Fibroblast of villous mesenchyme (primary cell): ENCODE measurements at regions not wholly inside any gene's neighbourhood (a gene's known extent, or its start where the extent isn't known, plus 50 kb on each side); places are given as distances from the start of the nearest gene placed in this dataset.
"Not testable (repeated sequence)": the region's sequence is repeated elsewhere in the genome, so short reads cannot be mapped to it uniquely, and the experiment has no call there.

Experiments
- DNase-seq: peaks from one replicate; pipeline ENCODE4 v3.0.0-alpha.2; 2010; ENCODE audit warnings: low read depth
- H3K4me3 ChIP-seq: 2 replicates; pipeline ENCODE4 v1.5.1; 2011; ENCODE audit warnings: low read depth, mild to moderate bottlenecking, low read length
- TF ChIP-seq, protein P1 (sequence below): IDR thresholded peaks from 2 replicates; pipeline ENCODE4 v1.5.1; 2012; ENCODE audit warnings: low read depth, mild to moderate bottlenecking, low read length; ENCODE audit not compliant: insufficient read depth

DNA sequence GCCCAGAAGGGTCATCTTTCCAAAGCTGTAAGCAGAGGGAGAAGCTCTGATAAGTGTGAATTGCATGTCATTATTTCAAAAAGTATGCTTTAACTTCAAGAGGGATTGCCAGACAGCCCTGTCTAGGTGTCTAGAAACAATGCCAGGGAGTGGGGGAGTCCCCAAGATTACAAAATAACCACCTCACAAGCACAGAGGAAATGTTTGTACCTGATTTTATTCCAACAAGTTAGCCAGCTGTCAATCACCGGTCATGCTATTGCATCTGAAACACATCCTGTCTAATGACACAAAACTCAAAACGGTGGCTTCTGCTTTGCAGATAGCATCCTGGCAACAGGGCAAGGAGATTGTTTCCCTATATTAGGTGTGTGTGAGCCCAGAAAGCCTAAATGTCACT lies 154.2 kb upstream of the WWC1 start:
- TF ChIP-seq, protein P1, sequence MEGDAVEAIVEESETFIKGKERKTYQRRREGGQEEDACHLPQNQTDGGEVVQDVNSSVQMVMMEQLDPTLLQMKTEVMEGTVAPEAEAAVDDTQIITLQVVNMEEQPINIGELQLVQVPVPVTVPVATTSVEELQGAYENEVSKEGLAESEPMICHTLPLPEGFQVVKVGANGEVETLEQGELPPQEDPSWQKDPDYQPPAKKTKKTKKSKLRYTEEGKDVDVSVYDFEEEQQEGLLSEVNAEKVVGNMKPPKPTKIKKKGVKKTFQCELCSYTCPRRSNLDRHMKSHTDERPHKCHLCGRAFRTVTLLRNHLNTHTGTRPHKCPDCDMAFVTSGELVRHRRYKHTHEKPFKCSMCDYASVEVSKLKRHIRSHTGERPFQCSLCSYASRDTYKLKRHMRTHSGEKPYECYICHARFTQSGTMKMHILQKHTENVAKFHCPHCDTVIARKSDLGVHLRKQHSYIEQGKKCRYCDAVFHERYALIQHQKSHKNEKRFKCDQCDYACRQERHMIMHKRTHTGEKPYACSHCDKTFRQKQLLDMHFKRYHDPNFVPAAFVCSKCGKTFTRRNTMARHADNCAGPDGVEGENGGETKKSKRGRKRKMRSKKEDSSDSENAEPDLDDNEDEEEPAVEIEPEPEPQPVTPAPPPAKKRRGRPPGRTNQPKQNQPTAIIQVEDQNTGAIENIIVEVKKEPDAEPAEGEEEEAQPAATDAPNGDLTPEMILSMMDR, result no peak

DNA sequence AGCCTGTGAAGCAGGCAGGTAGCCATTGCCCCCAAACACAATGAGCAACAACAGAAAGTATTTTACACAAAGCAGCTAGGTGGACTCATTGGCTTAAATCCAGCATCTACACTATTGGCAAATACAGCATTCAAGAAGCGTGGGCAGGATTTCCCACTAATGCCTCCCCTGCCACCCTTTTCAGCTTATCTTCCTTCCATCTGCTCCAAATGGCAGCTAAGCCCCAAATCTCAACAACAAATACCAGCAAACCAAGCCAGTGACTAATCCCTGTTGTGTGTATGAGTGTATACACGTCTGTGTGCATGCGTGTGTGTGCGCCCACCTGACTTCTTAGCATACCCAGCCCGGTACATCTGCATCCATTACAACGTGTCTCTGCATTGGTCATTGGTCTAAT lies 151.2 kb upstream of the WWC1 start:
- no peak for DNase-seq
- TF ChIP-seq, protein P1, result no peak
- H3K4me3 ChIP-seq, result no peak overlapping the region

More for the DNA sequence above, 154.2 kb upstream of the WWC1 start:
- no peak overlapping the region for H3K4me3 ChIP-seq
- no peak for DNase-seq

DNA sequence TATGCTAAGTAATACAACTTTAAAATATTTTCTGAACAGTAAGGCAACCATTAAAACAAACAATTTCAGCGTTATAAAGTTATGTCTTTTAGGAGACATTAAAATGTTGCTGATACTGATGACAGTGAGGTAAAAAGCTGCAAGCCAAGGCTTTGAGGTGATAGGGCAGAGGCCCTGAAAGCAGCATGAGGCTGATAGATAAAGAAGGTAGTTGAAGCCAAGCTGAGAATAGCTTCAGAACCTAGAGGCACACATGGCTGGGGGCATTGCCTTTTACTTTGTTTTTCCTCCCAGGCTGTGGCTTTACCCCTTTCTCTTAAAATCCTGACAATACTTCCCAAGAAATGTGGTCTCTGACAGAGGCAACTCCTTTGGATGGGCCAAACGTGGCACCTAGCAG lies 149.0 kb upstream of the WWC1 start:
- no peak overlapping the region for H3K4me3 ChIP-seq
- TF ChIP-seq, protein P1, result no peak
- no peak for DNase-seq

DNA sequence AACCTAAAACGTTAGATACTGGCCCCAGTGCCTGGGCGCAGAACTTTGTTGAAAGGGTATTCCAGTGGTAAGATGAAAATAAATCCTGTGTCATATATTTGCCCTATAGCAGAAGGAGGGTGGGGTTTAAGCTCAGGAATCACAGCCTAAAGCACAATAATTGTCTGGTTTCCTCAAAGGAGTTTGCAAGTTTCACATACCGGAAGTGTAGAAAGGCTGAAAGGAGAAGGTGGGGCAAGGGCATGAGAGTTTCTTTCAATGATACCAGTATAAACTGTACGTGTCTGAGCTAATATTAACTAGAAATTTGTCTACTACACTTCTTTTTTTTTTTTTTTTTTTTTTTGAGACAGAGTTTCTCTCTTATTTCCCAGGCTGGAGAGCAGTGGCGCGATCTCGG lies 147.9 kb upstream of the WWC1 start:
- H3K4me3 ChIP-seq, DNase-seq: not testable (repeated sequence)

DNA sequence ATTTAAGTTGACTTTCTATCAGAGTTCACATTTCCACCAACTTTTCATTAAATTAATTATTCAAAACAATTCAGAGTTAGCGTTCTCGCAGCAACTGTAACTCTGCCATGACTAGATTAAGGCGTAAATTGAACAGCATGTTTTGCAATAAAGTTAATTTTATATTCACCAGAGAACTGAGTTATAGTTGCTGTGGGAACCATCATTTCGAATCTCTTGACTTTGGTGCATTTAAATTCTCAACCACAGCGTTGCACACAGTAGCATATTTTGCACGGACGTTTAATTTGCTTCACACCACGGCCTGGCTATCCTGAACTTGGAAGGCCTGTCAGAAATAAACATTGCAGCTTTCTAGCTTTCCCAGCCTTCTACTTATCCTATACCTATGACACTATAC lies 144.3 kb upstream of the WWC1 start:
- TF ChIP-seq, protein P1, result no peak
- H3K4me3 ChIP-seq, result no peak overlapping the region
- DNase-seq, result no peak

DNA sequence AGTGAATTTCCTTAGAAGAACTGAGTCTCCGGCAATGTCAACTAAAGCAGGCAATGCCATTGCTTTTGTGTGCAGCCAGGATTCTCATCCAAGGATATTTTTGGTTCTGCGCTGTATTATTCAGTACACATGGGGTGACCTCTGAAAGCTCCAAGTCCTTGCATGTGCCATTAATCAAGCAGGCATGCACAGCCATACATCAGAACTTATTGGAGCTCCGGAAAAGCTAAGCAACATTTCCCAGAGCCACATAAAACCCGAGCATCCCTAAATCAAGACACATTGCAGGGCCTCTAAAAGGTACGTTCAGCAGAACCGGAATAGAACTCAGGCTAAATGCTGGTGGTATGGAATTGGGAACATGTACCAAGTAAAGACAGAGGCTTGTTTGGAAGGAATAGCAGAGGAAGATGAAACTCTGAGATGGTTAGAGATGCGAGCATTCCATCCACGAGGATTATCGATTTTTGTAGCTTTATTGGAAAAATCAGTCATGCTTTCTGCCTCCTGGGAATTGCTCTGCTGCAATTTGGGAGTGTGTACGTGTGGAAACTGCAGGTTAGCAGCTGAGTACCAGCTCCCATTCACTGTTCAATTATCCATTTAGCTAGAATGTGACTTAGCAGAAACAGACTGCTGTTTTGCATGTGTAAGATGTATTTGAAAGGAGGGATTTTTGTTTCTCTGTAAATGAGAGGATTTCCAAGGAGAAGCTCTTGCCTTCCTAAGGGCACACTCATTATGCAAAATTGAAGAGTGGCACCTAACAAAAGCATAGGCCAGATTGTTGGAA lies 143.7 kb upstream of the WWC1 start:
- TF ChIP-seq, protein P1, result no peak
- no peak for DNase-seq
- H3K4me3 ChIP-seq, result no peak overlapping the region

DNA sequence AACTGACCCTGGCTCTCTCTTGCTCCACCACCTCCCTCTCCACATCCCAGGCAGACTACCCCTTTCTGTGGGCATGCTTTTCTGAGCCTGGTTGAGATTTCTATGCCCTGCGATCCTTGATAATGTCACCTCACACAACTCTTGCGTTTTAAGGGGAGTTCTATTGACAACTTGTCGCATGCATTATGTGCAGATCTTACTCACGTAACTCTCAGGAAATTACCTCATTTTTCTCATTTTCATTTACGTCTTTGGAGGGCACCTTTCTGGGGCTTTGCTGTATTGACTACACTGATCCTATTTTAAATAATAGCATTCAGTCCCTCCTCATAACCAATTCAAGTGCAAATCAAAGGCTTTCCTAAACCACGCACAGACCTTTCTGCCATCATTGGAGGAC lies 140.4 kb upstream of the WWC1 start:
- no peak overlapping the region for H3K4me3 ChIP-seq
- TF ChIP-seq, protein P1, result no peak
- no peak for DNase-seq
